Activated CD4-positive, alpha-beta memory T cell treated with anti-CD3 and anti-CD28 coated beads, Interleukin-2, amount 10 ng/mL, durations not matched to agents 7 days and 5 days (primary cell): ENCODE measurements at regions not wholly inside any gene's neighbourhood (a gene's known extent, or its start where the extent isn't known, plus 50 kb on each side); places are given as distances from the start of the nearest gene placed in this dataset.

Experiments
- CTCF ChIA-PET: fragments of 350-600 bp; sonication (Branson Sonifier 250); formaldehyde crosslinking; loops from one replicate; lab custom pipeline; 2021; ENCODE audit warnings: antibody characterized with exemption, inconsistent platforms; lab: Charles Lee
- POLR2A ChIA-PET: fragments of 350-600 bp; sonication (Branson Sonifier 250); formaldehyde crosslinking; loops from one replicate; lab custom pipeline; 2021; ENCODE audit warnings: antibody characterized with exemption; lab: Charles Lee
- DNase-seq: peaks from one replicate; pipeline ENCODE4 v3.0.0-alpha.2; 2020
- H3K27ac Mint-ChIP-seq: one replicate; pipeline ENCODE4 v1.8.0; 2021; ENCODE audit warnings: mild to moderate bottlenecking, mixed read lengths
- H3K27me3 Mint-ChIP-seq: one replicate; pipeline ENCODE4 v1.8.0; 2021; ENCODE audit warnings: mixed read lengths
- H3K36me3 Mint-ChIP-seq: one replicate; pipeline ENCODE4 v1.8.0; 2021; ENCODE audit warnings: low read depth, mixed read lengths
- H3K4me1 Mint-ChIP-seq: one replicate; pipeline ENCODE4 v1.8.0; 2021; ENCODE audit warnings: mixed read lengths
- H3K4me3 Mint-ChIP-seq: one replicate; pipeline ENCODE4 v1.8.0; 2021; ENCODE audit warnings: mild to moderate bottlenecking, mixed read lengths
- H3K9me3 Mint-ChIP-seq: one replicate; pipeline ENCODE4 v1.8.0; 2021; ENCODE audit warnings: mixed read lengths

DNA sequence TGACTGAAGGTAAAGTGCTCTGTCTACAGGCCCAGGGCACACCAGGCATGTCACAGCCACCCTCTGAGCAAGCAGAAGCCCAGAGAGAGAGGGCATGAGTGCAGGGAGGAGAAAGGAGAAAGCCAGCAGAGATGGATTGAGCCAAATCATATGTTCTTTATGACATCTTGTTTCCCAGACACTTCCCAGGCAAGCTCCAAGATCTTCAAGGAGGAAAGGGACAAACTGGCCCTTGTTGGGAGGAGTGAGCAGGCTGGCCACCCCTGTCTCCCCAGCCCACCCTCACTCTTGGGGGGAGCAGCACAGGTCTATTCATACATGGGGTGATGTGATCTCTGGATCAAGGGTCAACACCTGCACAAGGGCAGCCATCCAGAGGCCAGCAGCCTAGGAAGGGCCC, 298.8 kb downstream of the UQCRFS1 start:
- H3K4me3 Mint-ChIP-seq: no peak overlapping the region
- H3K9me3 Mint-ChIP-seq: peaks cover 7% of the 10 kb centered on the region
- no peaks in the 10 kb centered on the region for H3K4me1 Mint-ChIP-seq
- ChIA-PET CTCF (no interaction called here), POLR2A (no interaction called here)
- H3K27me3 Mint-ChIP-seq: no peaks in the 10 kb centered on the region
- no peak for DNase-seq
- no peaks in the 10 kb centered on the region for H3K36me3 Mint-ChIP-seq
- no peak overlapping the region for H3K27ac Mint-ChIP-seq

DNA sequence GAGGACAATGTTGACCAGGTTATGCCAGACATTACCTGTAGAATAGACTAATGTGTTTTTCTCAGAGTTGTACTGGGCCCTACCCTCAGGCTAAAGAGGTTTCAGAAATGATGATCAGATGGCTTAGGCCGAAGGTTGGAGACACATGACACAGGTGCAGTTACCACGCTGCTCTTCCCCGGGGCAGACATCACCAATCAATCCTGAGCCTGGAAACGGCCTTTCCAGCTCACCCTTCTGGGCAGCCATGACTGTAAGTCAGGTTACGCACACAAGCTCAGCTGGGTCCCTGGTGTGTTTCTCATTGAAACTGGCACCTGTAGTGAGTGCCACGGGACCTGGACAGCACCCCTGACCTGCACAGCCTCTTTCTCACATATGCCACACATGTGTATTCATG, 299.3 kb downstream of the UQCRFS1 start:
- ChIA-PET POLR2A (no interaction called here), CTCF (no interaction called here)
- Mint-ChIP-seq H3K27me3 (no peaks in the 10 kb centered on the region), H3K27ac (no peak overlapping the region), H3K4me3 (no peak overlapping the region), H3K36me3 (no peaks in the 10 kb centered on the region), H3K4me1 (no peaks in the 10 kb centered on the region), H3K9me3 (peaks cover 7% of the 10 kb centered on the region)
- DNase-seq: no peak

DNA sequence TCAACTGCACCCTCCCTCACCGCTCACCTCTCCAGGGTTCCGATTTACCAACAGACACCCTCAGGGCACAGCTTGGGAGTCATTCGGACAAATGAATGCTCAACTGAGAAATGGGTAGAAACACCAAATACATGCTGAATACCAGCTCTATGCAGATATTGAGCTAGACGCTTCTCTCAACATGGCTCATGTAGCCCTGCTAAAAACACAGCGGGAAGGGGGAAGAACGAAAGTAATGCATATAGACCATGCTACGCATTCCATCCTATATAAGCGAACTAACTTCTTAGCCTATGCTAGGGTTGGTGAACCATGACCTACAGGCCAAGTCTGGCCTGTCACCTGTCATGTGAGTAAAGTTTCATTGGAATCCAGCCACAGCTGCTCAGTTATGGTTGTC, 304.0 kb downstream of the UQCRFS1 start:
- H3K4me3 Mint-ChIP-seq: no peak overlapping the region
- POLR2A ChIA-PET: no interaction called here
- CTCF ChIA-PET: no interaction called here
- H3K27ac Mint-ChIP-seq: no peak overlapping the region
- no peaks in the 10 kb centered on the region for H3K4me1 Mint-ChIP-seq
- H3K9me3 Mint-ChIP-seq: peaks cover 7% of the 10 kb centered on the region
- H3K36me3 Mint-ChIP-seq: no peaks in the 10 kb centered on the region
- no peak for DNase-seq
- H3K27me3 Mint-ChIP-seq: no peaks in the 10 kb centered on the region

- POLR2A ChIA-PET: no interaction called here
- Mint-ChIP-seq H3K27me3 (no peaks in the 10 kb centered on the region), H3K36me3 (no peaks in the 10 kb centered on the region), H3K9me3 (peaks cover 7% of the 10 kb centered on the region), H3K27ac (no peak overlapping the region), H3K4me3 (no peak overlapping the region), H3K4me1 (no peaks in the 10 kb centered on the region)
- no peak for DNase-seq
- CTCF ChIA-PET: no interaction called here
Observed at GRCh38 chr19:28907534-28907933, 305.4 kb downstream of the UQCRFS1 start.

DNA sequence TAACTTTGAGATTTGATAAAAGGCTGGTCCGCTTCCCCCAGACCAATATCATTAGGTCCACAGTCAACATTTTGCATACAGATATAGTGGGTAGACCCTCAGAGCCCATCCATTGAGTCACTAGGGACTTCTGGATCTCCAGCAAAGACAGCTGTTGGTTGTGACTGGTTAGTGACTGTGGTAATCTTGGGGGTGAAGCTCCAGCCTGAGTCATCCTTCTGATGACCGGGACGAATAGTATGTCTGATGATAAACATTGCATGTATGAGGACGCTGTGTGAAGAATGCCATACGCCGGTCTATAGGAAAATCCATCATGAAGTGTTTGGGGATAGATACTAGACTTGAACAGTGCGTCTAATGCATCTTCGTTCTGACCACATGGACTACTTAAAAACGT, 307.0 kb downstream of the UQCRFS1 start:
- Mint-ChIP-seq H3K27ac (no peak overlapping the region), H3K27me3 (no peaks in the 10 kb centered on the region), H3K4me3 (no peak overlapping the region), H3K4me1 (no peaks in the 10 kb centered on the region), H3K9me3 (no peaks in the 10 kb centered on the region), H3K36me3 (no peaks in the 10 kb centered on the region)
- CTCF ChIA-PET: no interaction called here
- no peak for DNase-seq
- POLR2A ChIA-PET: no interaction called here

DNA sequence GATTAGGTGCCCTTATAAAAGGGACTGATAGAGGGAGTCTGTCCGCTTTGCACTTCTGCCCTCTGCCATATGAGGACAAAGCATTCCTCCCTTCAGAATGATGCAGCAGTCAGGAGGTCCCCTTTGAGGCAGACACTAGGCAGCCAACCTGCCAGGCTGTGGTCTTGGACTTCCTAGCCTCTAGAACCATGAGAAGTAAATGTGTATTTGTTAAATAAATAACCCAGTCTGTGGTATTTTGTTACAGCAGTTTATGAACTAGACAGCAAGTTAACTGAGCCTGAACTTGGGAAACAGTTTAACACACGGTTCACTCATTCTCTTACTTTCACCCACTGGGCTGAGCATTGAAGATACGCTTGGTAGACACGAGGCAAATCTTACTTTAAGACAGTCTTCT, 313.2 kb downstream of the UQCRFS1 start:
- Mint-ChIP-seq H3K27ac (no peak overlapping the region), H3K27me3 (no peaks in the 10 kb centered on the region), H3K36me3 (no peaks in the 10 kb centered on the region), H3K9me3 (no peaks in the 10 kb centered on the region), H3K4me3 (no peak overlapping the region), H3K4me1 (no peaks in the 10 kb centered on the region)
- CTCF ChIA-PET: no interaction called here
- POLR2A ChIA-PET: no interaction called here
- no peak for DNase-seq

GRCh38 chr19:28898249-28898648, 314.7 kb downstream of the UQCRFS1 start:
- H3K9me3 Mint-ChIP-seq: no peaks in the 10 kb centered on the region
- no peak for DNase-seq
- CTCF ChIA-PET: no interaction called here
- no peaks in the 10 kb centered on the region for H3K4me1 Mint-ChIP-seq
- POLR2A ChIA-PET: no interaction called here
- no peak overlapping the region for H3K27ac Mint-ChIP-seq
- H3K4me3 Mint-ChIP-seq: no peak overlapping the region
- no peaks in the 10 kb centered on the region for H3K27me3 Mint-ChIP-seq
- H3K36me3 Mint-ChIP-seq: no peaks in the 10 kb centered on the region

GRCh38 chr19:28889941-28890670, 322.8 kb downstream of the UQCRFS1 start:
- Mint-ChIP-seq H3K27ac (no peak overlapping the region), H3K4me1 (no peaks in the 10 kb centered on the region), H3K27me3 (no peaks in the 10 kb centered on the region), H3K4me3 (no peak overlapping the region), H3K9me3 (no peaks in the 10 kb centered on the region), H3K36me3 (no peaks in the 10 kb centered on the region)
- ChIA-PET POLR2A (no interaction called here), CTCF (no interaction called here)
- no peak for DNase-seq

DNA sequence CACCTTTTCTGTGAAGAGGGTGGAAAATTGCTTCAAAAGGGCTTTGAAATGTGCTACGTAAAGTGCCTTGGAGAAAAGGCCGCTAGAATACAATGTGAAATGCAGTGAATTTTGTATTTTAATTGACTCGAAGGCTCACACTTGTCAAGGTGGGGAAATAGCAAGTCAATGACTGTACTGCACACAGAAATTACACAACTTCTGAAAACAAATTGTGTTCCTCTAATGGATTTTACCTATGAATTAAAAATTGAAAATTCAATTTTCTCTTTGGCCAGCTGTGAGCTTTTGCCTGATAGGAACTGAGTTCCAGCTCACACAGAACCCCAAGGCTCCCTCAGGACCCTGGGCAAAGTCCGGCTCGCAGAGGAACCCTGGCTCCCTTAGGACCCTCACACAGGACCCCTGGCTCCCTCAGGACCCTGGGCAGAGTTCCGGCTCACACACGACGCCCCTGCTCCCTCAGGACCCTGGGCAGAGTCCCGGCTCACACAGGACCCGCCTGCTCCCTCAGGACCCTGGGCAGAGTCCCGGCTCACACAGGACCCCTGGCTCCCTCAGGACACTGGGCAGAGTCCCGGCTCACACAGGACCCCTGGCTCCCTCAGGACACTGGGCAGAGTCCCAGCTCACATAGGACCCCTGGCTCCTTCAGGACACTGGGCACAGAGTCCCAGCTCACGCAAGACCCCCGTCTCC, 324.9 kb downstream of the UQCRFS1 start:
- CTCF ChIA-PET: interaction anchor here (1.1 to 1.3 kb wide), 2 partner anchors 9 to 375 kb away, joined by 3 read pairs; no protein-coding TSS in a partner anchor
- H3K27ac Mint-ChIP-seq: no peak overlapping the region
- no peak for DNase-seq
- no peaks in the 10 kb centered on the region for H3K9me3 Mint-ChIP-seq
- POLR2A ChIA-PET: no interaction called here
- no peaks in the 10 kb centered on the region for H3K36me3 Mint-ChIP-seq
- H3K4me1 Mint-ChIP-seq: no peaks in the 10 kb centered on the region
- H3K27me3 Mint-ChIP-seq: no peaks in the 10 kb centered on the region
- H3K4me3 Mint-ChIP-seq: no peak overlapping the region

DNA sequence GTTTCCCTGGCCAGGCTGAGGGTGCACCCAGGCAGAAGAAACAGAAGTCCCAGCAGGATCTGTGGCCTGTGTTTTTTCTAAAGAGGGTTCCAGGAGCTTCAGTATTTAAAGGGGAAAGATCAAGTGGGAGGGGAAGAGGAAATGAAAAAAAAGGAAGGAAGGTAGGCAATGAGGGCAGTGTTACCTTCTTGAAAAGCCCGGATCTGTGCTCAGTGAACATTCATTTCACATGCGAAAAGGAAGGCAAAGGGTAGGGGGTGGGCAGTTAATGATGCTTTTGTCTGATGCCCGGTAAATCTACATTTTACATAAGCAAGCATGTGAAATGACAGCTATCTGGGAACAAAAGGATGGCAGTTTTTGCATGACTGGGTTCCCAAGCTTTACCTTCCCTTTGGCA, 326.2 kb downstream of the UQCRFS1 start:
- POLR2A ChIA-PET: no interaction called here
- no peaks in the 10 kb centered on the region for H3K4me1 Mint-ChIP-seq
- no peak for DNase-seq
- H3K27me3 Mint-ChIP-seq: no peaks in the 10 kb centered on the region
- no peak overlapping the region for H3K4me3 Mint-ChIP-seq
- no peak overlapping the region for H3K27ac Mint-ChIP-seq
- CTCF ChIA-PET: interaction anchor here (1.3 kb wide), 1 partner anchor 376 kb away, joined by 3 read pairs; no protein-coding TSS in a partner anchor
- no peaks in the 10 kb centered on the region for H3K9me3 Mint-ChIP-seq
- no peaks in the 10 kb centered on the region for H3K36me3 Mint-ChIP-seq

GRCh38 chr19:28885965-28886364, 327.0 kb downstream of the UQCRFS1 start:
- ChIA-PET CTCF (no interaction called here), POLR2A (no interaction called here)
- no peaks in the 10 kb centered on the region for H3K36me3 Mint-ChIP-seq
- H3K27me3 Mint-ChIP-seq: peaks cover 2% of the 10 kb centered on the region
- H3K27ac Mint-ChIP-seq: no peak overlapping the region
- H3K9me3 Mint-ChIP-seq: no peaks in the 10 kb centered on the region
- H3K4me1 Mint-ChIP-seq: no peaks in the 10 kb centered on the region
- no peak for DNase-seq
- no peak overlapping the region for H3K4me3 Mint-ChIP-seq

GRCh38 chr19:28884786-28885476, 328.0 kb downstream of the UQCRFS1 start:
- Mint-ChIP-seq H3K36me3 (no peaks in the 10 kb centered on the region), H3K4me3 (no peak overlapping the region), H3K27ac (no peak overlapping the region), H3K27me3 (peaks cover 2% of the 10 kb centered on the region), H3K4me1 (no peaks in the 10 kb centered on the region), H3K9me3 (no peaks in the 10 kb centered on the region)
- ChIA-PET POLR2A (no interaction called here), CTCF (no interaction called here)
- DNase-seq: no peak

DNA sequence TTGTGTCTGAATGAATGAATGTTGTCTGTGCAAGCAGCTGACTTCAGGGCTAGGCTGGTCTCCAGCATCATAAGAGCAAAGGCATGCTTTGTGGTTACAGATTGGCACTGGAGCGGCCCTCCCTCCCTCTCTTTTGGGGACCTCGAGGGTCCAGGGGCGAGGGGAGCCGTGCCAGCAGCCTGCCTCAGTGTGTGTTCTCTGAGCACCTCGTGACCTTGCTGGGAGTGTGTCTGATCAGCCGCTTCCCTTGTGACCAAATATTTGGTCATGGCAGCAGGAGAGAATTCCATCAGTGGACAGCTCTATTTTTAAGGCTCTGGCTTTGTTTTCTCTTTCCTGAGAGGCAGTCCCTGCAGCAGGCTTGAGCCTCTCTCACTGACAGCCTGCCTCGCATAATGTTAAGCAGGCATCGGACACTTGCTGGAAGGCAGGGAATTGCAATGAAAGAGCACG, 329.7 kb downstream of the UQCRFS1 start:
- H3K27ac Mint-ChIP-seq: no peak overlapping the region
- DNase-seq: no peak
- CTCF ChIA-PET: no interaction called here
- H3K4me1 Mint-ChIP-seq: no peaks in the 10 kb centered on the region
- peaks cover 2% of the 10 kb centered on the region for H3K27me3 Mint-ChIP-seq
- no peaks in the 10 kb centered on the region for H3K36me3 Mint-ChIP-seq
- no peak overlapping the region for H3K4me3 Mint-ChIP-seq
- no peaks in the 10 kb centered on the region for H3K9me3 Mint-ChIP-seq
- POLR2A ChIA-PET: no interaction called here
